ENCODE measurements at regions not wholly inside any gene's neighbourhood (a gene's known extent, or its start where the extent isn't known, plus 50 kb on each side); places are given as distances from the start of the nearest gene placed in this dataset.

DNA sequence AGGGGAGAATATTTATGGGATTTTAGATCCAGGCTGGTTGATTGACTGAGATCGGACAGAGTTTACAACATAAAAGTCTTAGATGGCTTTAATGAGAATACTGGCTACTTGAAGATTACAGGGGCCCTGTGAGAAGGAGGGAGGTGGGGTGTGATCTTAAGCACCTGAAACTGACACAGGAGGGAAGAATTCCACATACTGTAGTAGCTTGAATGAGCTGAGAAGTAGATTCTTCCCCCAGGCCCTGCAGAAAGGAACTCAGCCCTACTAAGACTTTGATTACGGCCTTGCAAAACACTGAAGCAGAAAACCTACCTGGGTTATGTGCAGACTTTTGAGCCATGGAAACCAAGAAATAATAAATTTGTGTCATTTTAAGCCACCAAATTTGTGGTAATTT lies 1062.9 kb upstream of the GYPC start:
- ATAC-seq: peak; percentile 50

DNA sequence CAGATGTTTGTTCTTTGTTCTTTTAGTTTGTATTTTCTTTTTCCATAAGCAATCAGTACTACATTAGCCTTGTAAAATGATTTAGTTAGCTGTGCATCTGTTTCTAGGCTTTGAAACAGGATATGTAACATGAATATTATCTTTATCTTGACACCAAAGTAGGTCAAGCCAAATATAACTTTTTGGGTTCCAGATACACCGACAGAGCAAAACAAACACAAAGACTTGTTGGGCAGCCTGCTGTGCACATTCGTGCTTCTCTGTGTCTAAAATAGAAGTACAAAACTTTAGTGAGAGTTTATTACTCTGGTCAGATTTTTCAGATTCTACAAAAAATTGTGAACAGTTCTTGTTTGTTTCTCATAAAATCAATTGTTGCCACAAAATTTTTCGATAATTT lies 1059.3 kb upstream of the GYPC start:
- Histone ChIP-seq H3K9me2 (ENCODE audit: insufficient read depth) (no peaks in the 10 kb centered on the region), H3K27me3 (ENCODE audit: insufficient read depth) (no peaks in the 10 kb centered on the region), H4K20me1 (replicated peaks; ENCODE audit: insufficient read depth) (no peaks in the 10 kb centered on the region), H3K4me1 (ENCODE audit: insufficient read depth) (no peaks in the 10 kb centered on the region), H2AFZ (no peak overlapping the region), H3F3A (replicated peaks; ENCODE audit: low read depth) (no peaks in the 10 kb centered on the region), H3K36me3 (ENCODE audit: insufficient read depth) (no peaks in the 10 kb centered on the region), H3K79me2 (replicated peaks; ENCODE audit: insufficient read depth) (no peaks in the 10 kb centered on the region), H3K4me3 (no peak overlapping the region), H3K4me2 (no peak overlapping the region), H3K27ac (ENCODE audit: low read depth) (no peak overlapping the region)
- H3K27ac Mint-ChIP-seq: no peak overlapping the region
- H3K4me3 Mint-ChIP-seq: no peak overlapping the region
- ATAC-seq: no peak
- DNase-seq (ENCODE audit: low spot score): no peak
- peaks cover 12% of the 10 kb centered on the region; the same call in 2 of the 3 replicates for H3K4me1 Mint-ChIP-seq
- H3K9me3 Mint-ChIP-seq: no peaks in the 10 kb centered on the region
- peaks cover 2% of the 10 kb centered on the region for H3K27me3 Mint-ChIP-seq (ENCODE audit: insufficient read depth, low read depth, poor library complexity)
- no peaks in the 10 kb centered on the region for H3K36me3 Mint-ChIP-seq (ENCODE audit: low read depth)
- TF ChIP-seq, protein P1, sequence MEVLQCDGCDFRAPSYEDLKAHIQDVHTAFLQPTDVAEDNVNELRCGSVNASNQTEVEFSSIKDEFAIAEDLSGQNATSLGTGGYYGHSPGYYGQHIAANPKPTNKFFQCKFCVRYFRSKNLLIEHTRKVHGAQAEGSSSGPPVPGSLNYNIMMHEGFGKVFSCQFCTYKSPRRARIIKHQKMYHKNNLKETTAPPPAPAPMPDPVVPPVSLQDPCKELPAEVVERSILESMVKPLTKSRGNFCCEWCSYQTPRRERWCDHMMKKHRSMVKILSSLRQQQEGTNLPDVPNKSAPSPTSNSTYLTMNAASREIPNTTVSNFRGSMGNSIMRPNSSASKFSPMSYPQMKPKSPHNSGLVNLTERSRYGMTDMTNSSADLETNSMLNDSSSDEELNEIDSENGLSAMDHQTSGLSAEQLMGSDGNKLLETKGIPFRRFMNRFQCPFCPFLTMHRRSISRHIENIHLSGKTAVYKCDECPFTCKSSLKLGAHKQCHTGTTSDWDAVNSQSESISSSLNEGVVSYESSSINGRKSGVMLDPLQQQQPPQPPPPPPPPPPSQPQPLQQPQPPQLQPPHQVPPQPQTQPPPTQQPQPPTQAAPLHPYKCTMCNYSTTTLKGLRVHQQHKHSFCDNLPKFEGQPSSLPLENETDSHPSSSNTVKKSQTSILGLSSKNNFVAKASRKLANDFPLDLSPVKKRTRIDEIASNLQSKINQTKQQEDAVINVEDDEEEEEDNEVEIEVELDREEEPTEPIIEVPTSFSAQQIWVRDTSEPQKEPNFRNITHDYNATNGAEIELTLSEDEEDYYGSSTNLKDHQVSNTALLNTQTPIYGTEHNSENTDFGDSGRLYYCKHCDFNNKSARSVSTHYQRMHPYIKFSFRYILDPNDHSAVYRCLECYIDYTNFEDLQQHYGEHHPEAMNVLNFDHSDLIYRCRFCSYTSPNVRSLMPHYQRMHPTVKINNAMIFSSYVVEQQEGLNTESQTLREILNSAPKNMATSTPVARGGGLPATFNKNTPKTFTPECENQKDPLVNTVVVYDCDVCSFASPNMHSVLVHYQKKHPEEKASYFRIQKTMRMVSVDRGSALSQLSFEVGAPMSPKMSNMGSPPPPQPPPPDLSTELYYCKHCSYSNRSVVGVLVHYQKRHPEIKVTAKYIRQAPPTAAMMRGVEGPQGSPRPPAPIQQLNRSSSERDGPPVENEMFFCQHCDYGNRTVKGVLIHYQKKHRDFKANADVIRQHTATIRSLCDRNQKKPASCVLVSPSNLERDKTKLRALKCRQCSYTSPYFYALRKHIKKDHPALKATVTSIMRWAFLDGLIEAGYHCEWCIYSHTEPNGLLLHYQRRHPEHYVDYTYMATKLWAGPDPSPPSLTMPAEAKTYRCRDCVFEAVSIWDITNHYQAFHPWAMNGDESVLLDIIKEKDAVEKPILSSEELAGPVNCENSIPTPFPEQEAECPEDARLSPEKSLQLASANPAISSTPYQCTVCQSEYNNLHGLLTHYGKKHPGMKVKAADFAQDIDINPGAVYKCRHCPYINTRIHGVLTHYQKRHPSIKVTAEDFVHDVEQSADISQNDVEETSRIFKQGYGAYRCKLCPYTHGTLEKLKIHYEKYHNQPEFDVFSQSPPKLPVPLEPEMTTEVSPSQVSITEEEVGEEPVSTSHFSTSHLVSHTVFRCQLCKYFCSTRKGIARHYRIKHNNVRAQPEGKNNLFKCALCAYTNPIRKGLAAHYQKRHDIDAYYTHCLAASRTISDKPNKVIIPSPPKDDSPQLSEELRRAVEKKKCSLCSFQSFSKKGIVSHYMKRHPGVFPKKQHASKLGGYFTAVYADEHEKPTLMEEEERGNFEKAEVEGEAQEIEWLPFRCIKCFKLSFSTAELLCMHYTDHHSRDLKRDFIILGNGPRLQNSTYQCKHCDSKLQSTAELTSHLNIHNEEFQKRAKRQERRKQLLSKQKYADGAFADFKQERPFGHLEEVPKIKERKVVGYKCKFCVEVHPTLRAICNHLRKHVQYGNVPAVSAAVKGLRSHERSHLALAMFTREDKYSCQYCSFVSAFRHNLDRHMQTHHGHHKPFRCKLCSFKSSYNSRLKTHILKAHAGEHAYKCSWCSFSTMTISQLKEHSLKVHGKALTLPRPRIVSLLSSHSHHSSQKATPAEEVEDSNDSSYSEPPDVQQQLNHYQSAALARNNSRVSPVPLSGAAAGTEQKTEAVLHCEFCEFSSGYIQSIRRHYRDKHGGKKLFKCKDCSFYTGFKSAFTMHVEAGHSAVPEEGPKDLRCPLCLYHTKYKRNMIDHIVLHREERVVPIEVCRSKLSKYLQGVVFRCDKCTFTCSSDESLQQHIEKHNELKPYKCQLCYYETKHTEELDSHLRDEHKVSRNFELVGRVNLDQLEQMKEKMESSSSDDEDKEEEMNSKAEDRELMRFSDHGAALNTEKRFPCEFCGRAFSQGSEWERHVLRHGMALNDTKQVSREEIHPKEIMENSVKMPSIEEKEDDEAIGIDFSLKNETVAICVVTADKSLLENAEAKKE (CRISPR knock-in tag; IDR thresholded peaks at IDR 0.05): no peak
- TF ChIP-seq EZH2 (IDR thresholded peaks at IDR 0.05; ENCODE audit: low read depth, unreplicated experiment) (no peak), EZH2phosphoT487 (IDR thresholded peaks at IDR 0.05; ENCODE audit: unreplicated experiment) (no peak), CREB1 (CRISPR knock-in tag; IDR thresholded peaks at IDR 0.05; ENCODE audit: low read depth) (no peak), POLR2AphosphoS5 (IDR thresholded peaks at IDR 0.05; ENCODE audit: low read depth) (no peak), STAT1 (IDR thresholded peaks at IDR 0.05; ENCODE audit: unreplicated experiment) (no peak), ZNF331 (CRISPR knock-in tag; IDR thresholded peaks at IDR 0.05; ENCODE audit: low read depth) (no peak)

More for the DNA sequence above, 1062.9 kb upstream of the GYPC start:
- no peaks in the 10 kb centered on the region for H3K27me3 ChIP-seq (ENCODE audit: insufficient read depth)
- H3K27ac ChIP-seq (ENCODE audit: low read depth): no peak overlapping the region
- H4K20me1 ChIP-seq (replicated peaks; ENCODE audit: insufficient read depth): no peaks in the 10 kb centered on the region
- 0 out of 2 replicates have a peak, but pooled peaks cover 7% of the 10 kb centered on the region for H3K9me2 ChIP-seq (ENCODE audit: insufficient read depth)
- H3K9me3 Mint-ChIP-seq: peaks cover 4% of the 10 kb centered on the region; the same call in 1 of the 3 replicates
- peaks cover 5% of the 10 kb centered on the region; the same call in 2 of the 3 replicates for H3K36me3 Mint-ChIP-seq (ENCODE audit: low read depth)
- H3K27ac Mint-ChIP-seq: no peak overlapping the region
- no peak overlapping the region for H3K4me3 ChIP-seq
- H2AFZ ChIP-seq: 0 out of 2 replicates have a peak overlapping the region, but pooled peaks have one; percentile 18
- no peaks in the 10 kb centered on the region for H3F3A ChIP-seq (replicated peaks; ENCODE audit: low read depth)
- peak; percentile 2 for DNase-seq (ENCODE audit: low spot score)
- H3K27me3 Mint-ChIP-seq (ENCODE audit: insufficient read depth, low read depth, poor library complexity): peaks cover 2% of the 10 kb centered on the region
- TF ChIP-seq, protein P2, sequence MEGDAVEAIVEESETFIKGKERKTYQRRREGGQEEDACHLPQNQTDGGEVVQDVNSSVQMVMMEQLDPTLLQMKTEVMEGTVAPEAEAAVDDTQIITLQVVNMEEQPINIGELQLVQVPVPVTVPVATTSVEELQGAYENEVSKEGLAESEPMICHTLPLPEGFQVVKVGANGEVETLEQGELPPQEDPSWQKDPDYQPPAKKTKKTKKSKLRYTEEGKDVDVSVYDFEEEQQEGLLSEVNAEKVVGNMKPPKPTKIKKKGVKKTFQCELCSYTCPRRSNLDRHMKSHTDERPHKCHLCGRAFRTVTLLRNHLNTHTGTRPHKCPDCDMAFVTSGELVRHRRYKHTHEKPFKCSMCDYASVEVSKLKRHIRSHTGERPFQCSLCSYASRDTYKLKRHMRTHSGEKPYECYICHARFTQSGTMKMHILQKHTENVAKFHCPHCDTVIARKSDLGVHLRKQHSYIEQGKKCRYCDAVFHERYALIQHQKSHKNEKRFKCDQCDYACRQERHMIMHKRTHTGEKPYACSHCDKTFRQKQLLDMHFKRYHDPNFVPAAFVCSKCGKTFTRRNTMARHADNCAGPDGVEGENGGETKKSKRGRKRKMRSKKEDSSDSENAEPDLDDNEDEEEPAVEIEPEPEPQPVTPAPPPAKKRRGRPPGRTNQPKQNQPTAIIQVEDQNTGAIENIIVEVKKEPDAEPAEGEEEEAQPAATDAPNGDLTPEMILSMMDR (conservative IDR thresholded peaks at IDR 0.05; ENCODE audit: low read depth in 2 of 2): no peak
- TF ChIP-seq POLR2AphosphoS5 (IDR thresholded peaks at IDR 0.05; ENCODE audit: low read depth) (no peak), EZH2 (IDR thresholded peaks at IDR 0.05; ENCODE audit: low read depth, unreplicated experiment) (no peak), JUNB (IDR thresholded peaks at IDR 0.05; ENCODE audit: unreplicated experiment) (no peak), ZNF331 (CRISPR knock-in tag; IDR thresholded peaks at IDR 0.05; ENCODE audit: low read depth) (no peak)
- TF ChIP-seq, protein P3, sequence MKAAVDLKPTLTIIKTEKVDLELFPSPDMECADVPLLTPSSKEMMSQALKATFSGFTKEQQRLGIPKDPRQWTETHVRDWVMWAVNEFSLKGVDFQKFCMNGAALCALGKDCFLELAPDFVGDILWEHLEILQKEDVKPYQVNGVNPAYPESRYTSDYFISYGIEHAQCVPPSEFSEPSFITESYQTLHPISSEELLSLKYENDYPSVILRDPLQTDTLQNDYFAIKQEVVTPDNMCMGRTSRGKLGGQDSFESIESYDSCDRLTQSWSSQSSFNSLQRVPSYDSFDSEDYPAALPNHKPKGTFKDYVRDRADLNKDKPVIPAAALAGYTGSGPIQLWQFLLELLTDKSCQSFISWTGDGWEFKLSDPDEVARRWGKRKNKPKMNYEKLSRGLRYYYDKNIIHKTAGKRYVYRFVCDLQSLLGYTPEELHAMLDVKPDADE (IDR thresholded peaks at IDR 0.05): no peak
- no peaks in the 10 kb centered on the region for H3K79me2 ChIP-seq (replicated peaks; ENCODE audit: insufficient read depth)
- H3K4me3 Mint-ChIP-seq: no peak overlapping the region
- H3K4me2 ChIP-seq: no peak overlapping the region
- H3K4me1 Mint-ChIP-seq: peaks cover 12% of the 10 kb centered on the region; the same call in 2 of the 3 replicates
- H3K36me3 ChIP-seq (ENCODE audit: insufficient read depth): no peaks in the 10 kb centered on the region
- H3K4me1 ChIP-seq (ENCODE audit: insufficient read depth): no peaks in the 10 kb centered on the region
